ENCODE measurements at regions not wholly inside any gene's neighbourhood (a gene's known extent, or its start where the extent isn't known, plus 50 kb on each side); places are given as distances from the start of the nearest gene placed in this dataset.

DNA sequence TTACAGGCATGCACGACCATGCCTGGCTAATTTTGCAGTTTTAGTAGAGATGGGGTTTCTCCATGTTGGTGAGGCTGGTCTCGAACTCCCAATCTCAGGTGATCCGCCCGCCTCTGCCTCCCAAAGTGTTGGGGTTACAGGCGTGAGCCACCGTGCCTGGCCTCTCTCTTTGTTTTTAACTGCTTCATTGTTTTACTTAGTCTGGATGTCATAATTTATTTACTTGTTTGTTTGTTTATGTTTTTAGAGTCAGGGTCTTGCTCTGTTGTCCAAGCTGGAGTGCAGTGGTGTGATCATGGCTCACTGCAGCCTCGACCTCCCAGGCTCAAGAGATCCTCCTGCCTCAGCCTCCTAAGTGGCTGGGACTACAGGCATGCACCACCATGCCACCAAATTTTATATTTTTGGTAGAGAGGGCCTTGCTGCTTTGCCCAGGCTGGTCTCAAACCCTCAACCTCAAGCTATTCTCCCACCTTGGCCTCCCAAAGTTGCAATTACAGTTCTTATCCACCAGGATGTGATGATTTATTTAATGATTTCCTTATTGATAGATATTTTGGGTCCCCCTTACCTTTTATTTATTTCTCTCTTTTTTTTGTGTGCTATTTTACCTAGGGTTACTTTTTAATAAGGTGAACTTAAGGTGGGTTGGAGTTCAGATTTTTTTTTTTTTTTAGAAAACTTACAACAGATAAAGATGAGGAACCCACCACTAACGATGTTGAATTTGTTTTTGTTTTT lies 52.6 kb upstream of the ADA2 start:
- TF ChIP-seq, protein P1, sequence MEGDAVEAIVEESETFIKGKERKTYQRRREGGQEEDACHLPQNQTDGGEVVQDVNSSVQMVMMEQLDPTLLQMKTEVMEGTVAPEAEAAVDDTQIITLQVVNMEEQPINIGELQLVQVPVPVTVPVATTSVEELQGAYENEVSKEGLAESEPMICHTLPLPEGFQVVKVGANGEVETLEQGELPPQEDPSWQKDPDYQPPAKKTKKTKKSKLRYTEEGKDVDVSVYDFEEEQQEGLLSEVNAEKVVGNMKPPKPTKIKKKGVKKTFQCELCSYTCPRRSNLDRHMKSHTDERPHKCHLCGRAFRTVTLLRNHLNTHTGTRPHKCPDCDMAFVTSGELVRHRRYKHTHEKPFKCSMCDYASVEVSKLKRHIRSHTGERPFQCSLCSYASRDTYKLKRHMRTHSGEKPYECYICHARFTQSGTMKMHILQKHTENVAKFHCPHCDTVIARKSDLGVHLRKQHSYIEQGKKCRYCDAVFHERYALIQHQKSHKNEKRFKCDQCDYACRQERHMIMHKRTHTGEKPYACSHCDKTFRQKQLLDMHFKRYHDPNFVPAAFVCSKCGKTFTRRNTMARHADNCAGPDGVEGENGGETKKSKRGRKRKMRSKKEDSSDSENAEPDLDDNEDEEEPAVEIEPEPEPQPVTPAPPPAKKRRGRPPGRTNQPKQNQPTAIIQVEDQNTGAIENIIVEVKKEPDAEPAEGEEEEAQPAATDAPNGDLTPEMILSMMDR (IDR thresholded peaks at IDR 0.05), result no peak
- Histone ChIP-seq H3K36me3 (ENCODE audit: control insufficient read depth, insufficient read depth, low read length) (no peaks in the 10 kb centered on the region), H3K4me1 (ENCODE audit: control insufficient read depth, insufficient read depth, low read length) (no peaks in the 10 kb centered on the region), H3K4me3 (ENCODE audit: low read length) (no peak overlapping the region), H3K9me3 (ENCODE audit: control insufficient read depth, insufficient read depth, low read length) (no peaks in the 10 kb centered on the region), H3K27ac (ENCODE audit: low read length) (no peak overlapping the region), H3K27me3 (ENCODE audit: control insufficient read depth, insufficient read depth, low read length) (no peaks in the 10 kb centered on the region)
- WGBS (ENCODE audit: insufficient coverage), result 93% methylated on average over 7 of the region's 8 CpGs
- intact Hi-C loops (cut with micrococcal nuclease), result no loop called here
- Mint-ChIP-seq H3K9me3 (no peaks in the 10 kb centered on the region), H3K4me1 (no peaks in the 10 kb centered on the region), H3K4me3 (no peak overlapping the region), H3K27ac (no peak overlapping the region), H3K36me3 (no peaks in the 10 kb centered on the region), H3K27me3 (ENCODE audit: low read depth in 2 of 2) (no peaks in the 10 kb centered on the region)
- no peak for ATAC-seq
- no peak for DNase-seq

DNA sequence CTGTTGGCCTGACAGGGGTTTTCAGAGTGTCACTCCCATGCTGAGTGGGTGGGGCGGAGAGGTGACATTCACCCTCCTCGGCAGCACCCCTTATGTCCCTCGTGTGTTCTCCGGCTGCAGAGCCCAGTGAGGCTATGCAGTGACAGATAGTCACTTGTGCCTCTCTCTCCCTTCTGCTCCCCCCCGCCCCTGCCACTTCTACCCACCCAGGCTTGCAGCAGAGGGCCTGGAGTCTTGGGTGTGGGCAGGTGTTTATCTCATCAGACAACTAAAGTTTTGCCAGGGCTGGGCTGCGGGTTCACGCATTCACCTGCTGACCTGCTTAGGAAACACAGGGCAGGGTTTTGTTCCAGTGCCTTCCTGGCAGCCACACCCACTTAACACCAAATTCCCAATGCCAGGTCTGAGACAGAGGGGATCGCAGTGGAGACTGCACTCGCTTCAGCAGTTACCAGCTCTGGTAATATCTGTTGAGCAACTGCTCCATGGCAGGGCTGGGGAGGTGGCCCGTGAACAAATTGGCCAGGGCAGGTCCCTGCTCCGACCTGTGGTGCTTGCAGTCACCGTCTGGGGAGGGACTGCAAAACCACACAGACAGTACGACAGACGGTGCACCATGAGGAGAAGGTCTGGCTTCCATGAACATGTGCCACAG lies 50.5 kb upstream of the ADA2 start:
- Mint-ChIP-seq H3K4me3 (no peak overlapping the region), H3K9me3 (no peaks in the 10 kb centered on the region), H3K36me3 (no peaks in the 10 kb centered on the region), H3K27me3 (ENCODE audit: low read depth in 2 of 2) (no peaks in the 10 kb centered on the region), H3K27ac (no peak overlapping the region), H3K4me1 (no peaks in the 10 kb centered on the region)
- H3K4me1 ChIP-seq (ENCODE audit: control insufficient read depth, insufficient read depth, low read length), result no peaks in the 10 kb centered on the region
- no peak overlapping the region for H3K27ac ChIP-seq (ENCODE audit: low read length)
- ATAC-seq (no peak), DNase-seq (no peak)
- intact Hi-C loops (cut with micrococcal nuclease), result no loop called here
- TF ChIP-seq, protein P1 (IDR thresholded peaks at IDR 0.05), result no peak
- WGBS (ENCODE audit: insufficient coverage), result 88% methylated on average over 14 of the region's 14 CpGs
- H3K27me3 ChIP-seq (ENCODE audit: control insufficient read depth, insufficient read depth, low read length), result no peaks in the 10 kb centered on the region
- H3K4me3 ChIP-seq (ENCODE audit: low read length), result no peak overlapping the region
- H3K9me3 ChIP-seq (ENCODE audit: control insufficient read depth, insufficient read depth, low read length), result no peaks in the 10 kb centered on the region
- H3K36me3 ChIP-seq (ENCODE audit: control insufficient read depth, insufficient read depth, low read length), result no peaks in the 10 kb centered on the region

DNA sequence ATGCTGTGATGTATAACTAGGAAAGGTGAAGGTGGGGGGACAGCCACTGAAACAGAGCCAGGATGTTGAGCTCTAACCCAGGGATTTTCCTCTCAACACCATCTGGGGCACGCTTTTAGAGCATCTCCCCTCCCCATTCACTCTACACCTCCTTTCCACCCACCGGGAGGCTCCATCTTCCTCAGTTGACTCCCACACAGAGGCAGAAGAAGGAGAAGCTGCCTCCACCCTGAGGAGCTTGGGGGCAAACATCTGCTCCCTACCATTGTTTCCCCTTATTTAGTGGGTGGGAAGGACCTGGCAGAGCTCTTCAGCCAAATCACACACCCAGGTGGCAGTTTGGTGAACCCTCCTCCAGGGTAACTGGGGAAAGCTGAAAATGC lies 50.0 kb upstream of the ADA2 start:
- H3K27me3 Mint-ChIP-seq (ENCODE audit: low read depth in 2 of 2), result no peaks in the 10 kb centered on the region
- Histone ChIP-seq H3K36me3 (ENCODE audit: control insufficient read depth, insufficient read depth, low read length) (no peaks in the 10 kb centered on the region), H3K4me1 (ENCODE audit: control insufficient read depth, insufficient read depth, low read length) (no peaks in the 10 kb centered on the region), H3K4me3 (ENCODE audit: low read length) (no peak overlapping the region), H3K27ac (ENCODE audit: low read length) (no peak overlapping the region), H3K9me3 (ENCODE audit: control insufficient read depth, insufficient read depth, low read length) (no peaks in the 10 kb centered on the region), H3K27me3 (ENCODE audit: control insufficient read depth, insufficient read depth, low read length) (no peaks in the 10 kb centered on the region)
- H3K4me3 Mint-ChIP-seq, result no peak overlapping the region
- DNase-seq (no peak), ATAC-seq (no peak)
- TF ChIP-seq, protein P1 (IDR thresholded peaks at IDR 0.05), result no peak
- H3K4me1 Mint-ChIP-seq, result no peaks in the 10 kb centered on the region
- no peaks in the 10 kb centered on the region for H3K36me3 Mint-ChIP-seq
- H3K27ac Mint-ChIP-seq, result no peak overlapping the region
- no peaks in the 10 kb centered on the region for H3K9me3 Mint-ChIP-seq
- WGBS (ENCODE audit: insufficient coverage), result 97% methylated on average over 2 of the region's 2 CpGs
- intact Hi-C loops (cut with micrococcal nuclease), result no loop called here
